DOHH2 (cell line): ENCODE measurements at regions not wholly inside any gene's neighbourhood (a gene's known extent, or its start where the extent isn't known, plus 50 kb on each side); places are given as distances from the start of the nearest gene placed in this dataset.
"Not testable (repeated sequence)": the region's sequence is repeated elsewhere in the genome, so short reads cannot be mapped to it uniquely, and the experiment has no call there.

ENCODE experiments used
- H3F3A ChIP-seq: fragments of 200-600 bp; sonication (generic), shearing (Covaris generic); 2 replicates; pipeline ENCODE4 v1.6.0; 2016; ENCODE audit warnings: antibody characterized with exemption, mild to moderate bottlenecking; ENCODE audit not compliant: control insufficient read depth, insufficient read depth
- H3K27ac ChIP-seq: fragments of 200-600 bp; sonication (generic); 2 replicates; pipeline ENCODE4 v1.5.1; 2014; ENCODE audit warnings: low read depth, mild to moderate bottlenecking, low read length, moderate library complexity
- H3K27me3 ChIP-seq: fragments of 200-600 bp; sonication (generic); 2 replicates; pipeline ENCODE4 v1.6.1; 2014; ENCODE audit warnings: mild to moderate bottlenecking, low read length, mixed read lengths; ENCODE audit not compliant: control insufficient read depth
- H3K36me3 ChIP-seq: fragments of 200-600 bp; sonication (generic); 2 replicates; pipeline ENCODE4 v1.6.1; 2014; ENCODE audit warnings: mild to moderate bottlenecking, low read length, moderate library complexity, mixed read lengths; ENCODE audit not compliant: control insufficient read depth
- H3K4me1 ChIP-seq: fragments of 200-600 bp; sonication (generic); 2 replicates; pipeline ENCODE4 v1.6.1; 2014; ENCODE audit warnings: mild to moderate bottlenecking, low read length, mixed read lengths; ENCODE audit not compliant: control insufficient read depth
- H3K4me2 ChIP-seq: fragments of 200-600 bp; sonication (generic); 2 replicates; pipeline ENCODE4 v1.6.0; 2014; ENCODE audit warnings: mild to moderate bottlenecking, low read length, moderate library complexity
- H3K4me3 ChIP-seq: fragments of 200-600 bp; sonication (generic); 2 replicates; pipeline ENCODE4 v1.5.1; 2014; ENCODE audit warnings: mild to moderate bottlenecking, low read length, mixed read lengths
- H3K79me2 ChIP-seq: fragments of 200-600 bp; sonication (generic); 2 replicates; pipeline ENCODE4 v1.6.1; 2014; ENCODE audit warnings: mild to moderate bottlenecking, low read length, mixed read lengths; ENCODE audit not compliant: control insufficient read depth
- H3K9me2 ChIP-seq: fragments of 200-600 bp; sonication (generic); replicated peaks from 2 replicates; pipeline ENCODE4 v1.6.1; 2014; ENCODE audit warnings: mild to moderate bottlenecking, low read length, mixed read lengths; ENCODE audit not compliant: control insufficient read depth
- H3K9me3 ChIP-seq: fragments of 200-600 bp; sonication (generic); 2 replicates; pipeline ENCODE4 v1.6.1; 2014; ENCODE audit warnings: antibody characterized with exemption, low read length, mixed read lengths; ENCODE audit not compliant: control insufficient read depth, insufficient read depth
- H4K20me1 ChIP-seq: fragments of 200-600 bp; sonication (generic); 2 replicates; pipeline ENCODE4 v1.6.0; 2014; ENCODE audit warnings: low read depth, mild to moderate bottlenecking, antibody characterized with exemption, low read length, moderate library complexity; ENCODE audit not compliant: control insufficient read depth, insufficient read depth
- EZH2phosphoT487 ChIP-seq: fragments of 200-600 bp; sonication (generic); IDR thresholded peaks from 2 replicates; pipeline ENCODE4 v1.6.1; 2017; ENCODE audit warnings: borderline replicate concordance, mild to moderate bottlenecking, antibody characterized with exemption, low read length, moderate library complexity, mixed read lengths
- TF ChIP-seq, protein P1 (sequence below): fragments of 200-600 bp; sonication (generic); IDR thresholded peaks from one replicate; pipeline ENCODE4 v1.5.1; 2014; ENCODE audit warnings: antibody characterized with exemption, mild to moderate bottlenecking, low read depth, low read length; ENCODE audit not compliant: poor library complexity, severe bottlenecking

DNA sequence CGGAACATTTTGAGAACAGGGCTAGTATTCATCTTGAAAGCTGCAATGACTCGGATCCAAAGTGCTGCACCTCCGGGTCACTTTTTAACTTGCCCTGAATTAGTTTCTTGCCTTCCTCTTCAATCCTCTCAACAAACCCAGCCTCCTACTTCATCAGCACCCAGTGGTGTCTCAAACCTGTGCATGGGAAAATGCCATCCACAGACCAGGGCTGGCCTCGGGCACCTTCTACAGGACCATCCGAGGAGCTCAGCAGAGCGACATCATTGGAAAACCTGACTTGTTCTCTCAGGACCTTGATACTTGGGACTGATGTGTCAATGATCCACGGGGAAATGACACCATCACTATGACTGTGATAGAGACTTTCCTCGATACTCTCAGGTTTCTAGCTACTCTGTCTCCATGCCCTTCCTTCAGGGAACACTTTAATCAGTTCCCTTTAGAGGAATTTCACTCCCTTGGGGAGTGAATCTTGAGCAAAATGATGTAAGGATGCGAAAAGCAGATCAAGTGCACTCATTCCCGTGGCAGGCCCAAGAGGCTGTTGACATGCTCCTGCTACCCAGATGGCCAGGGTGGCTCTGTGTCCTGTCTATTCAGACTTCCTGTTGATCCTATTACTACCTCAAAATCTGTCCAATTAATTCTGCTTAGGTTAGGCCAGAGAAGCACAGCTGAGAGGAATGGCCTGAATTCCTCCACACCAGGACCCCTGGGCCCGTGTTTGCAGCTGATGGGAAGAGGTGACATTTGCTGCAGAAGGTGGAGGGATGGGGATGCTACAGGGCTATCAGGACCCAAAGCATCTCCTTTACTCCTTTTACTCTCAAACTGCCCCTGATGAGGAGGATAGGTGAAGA is 96.5 kb upstream of the SLC25A48 start:
- Histone ChIP-seq H3K27me3 (no peaks in the 10 kb centered on the region), H3K79me2 (no peaks in the 10 kb centered on the region), H3K4me3 (no peak overlapping the region), H3K9me3 (no peaks in the 10 kb centered on the region), H3K4me1 (no peaks in the 10 kb centered on the region), H3K9me2 (no peaks in the 10 kb centered on the region), H3K4me2 (no peak overlapping the region), H3K36me3 (no peaks in the 10 kb centered on the region), H4K20me1 (no peaks in the 10 kb centered on the region), H3K27ac (no peak overlapping the region), H3F3A (no peaks in the 10 kb centered on the region)
- TF ChIP-seq EZH2phosphoT487: no peak
- TF ChIP-seq, protein P1, sequence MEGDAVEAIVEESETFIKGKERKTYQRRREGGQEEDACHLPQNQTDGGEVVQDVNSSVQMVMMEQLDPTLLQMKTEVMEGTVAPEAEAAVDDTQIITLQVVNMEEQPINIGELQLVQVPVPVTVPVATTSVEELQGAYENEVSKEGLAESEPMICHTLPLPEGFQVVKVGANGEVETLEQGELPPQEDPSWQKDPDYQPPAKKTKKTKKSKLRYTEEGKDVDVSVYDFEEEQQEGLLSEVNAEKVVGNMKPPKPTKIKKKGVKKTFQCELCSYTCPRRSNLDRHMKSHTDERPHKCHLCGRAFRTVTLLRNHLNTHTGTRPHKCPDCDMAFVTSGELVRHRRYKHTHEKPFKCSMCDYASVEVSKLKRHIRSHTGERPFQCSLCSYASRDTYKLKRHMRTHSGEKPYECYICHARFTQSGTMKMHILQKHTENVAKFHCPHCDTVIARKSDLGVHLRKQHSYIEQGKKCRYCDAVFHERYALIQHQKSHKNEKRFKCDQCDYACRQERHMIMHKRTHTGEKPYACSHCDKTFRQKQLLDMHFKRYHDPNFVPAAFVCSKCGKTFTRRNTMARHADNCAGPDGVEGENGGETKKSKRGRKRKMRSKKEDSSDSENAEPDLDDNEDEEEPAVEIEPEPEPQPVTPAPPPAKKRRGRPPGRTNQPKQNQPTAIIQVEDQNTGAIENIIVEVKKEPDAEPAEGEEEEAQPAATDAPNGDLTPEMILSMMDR: no peak

DNA sequence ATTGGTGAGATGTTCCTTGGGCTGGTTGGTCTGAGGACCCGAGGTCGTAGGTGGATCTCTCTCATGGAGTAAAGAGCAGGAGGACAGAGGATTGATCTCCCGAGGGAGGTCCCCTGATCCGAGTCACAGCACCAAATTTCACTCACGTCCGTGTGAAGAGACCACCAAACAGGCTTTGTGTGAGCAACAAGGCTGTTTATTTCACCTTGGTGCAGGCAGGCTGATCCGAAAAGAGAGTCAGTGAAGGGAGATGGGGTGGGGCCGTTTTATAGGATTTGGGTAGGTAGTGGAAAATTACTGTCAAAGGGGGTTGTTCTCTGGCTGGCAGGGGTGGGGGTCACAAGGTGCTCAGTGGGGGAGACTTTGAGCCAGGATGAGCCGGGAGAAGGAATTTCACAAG is 97.5 kb upstream of the SLC25A48 start:
- H4K20me1 ChIP-seq, H3K4me1 ChIP-seq, H3K4me2 ChIP-seq, H3K4me3 ChIP-seq, H3K9me2 ChIP-seq, H3K27me3 ChIP-seq, H3K27ac ChIP-seq, H3K36me3 ChIP-seq, H3F3A ChIP-seq, H3K79me2 ChIP-seq, H3K9me3 ChIP-seq: not testable (repeated sequence)

DNA sequence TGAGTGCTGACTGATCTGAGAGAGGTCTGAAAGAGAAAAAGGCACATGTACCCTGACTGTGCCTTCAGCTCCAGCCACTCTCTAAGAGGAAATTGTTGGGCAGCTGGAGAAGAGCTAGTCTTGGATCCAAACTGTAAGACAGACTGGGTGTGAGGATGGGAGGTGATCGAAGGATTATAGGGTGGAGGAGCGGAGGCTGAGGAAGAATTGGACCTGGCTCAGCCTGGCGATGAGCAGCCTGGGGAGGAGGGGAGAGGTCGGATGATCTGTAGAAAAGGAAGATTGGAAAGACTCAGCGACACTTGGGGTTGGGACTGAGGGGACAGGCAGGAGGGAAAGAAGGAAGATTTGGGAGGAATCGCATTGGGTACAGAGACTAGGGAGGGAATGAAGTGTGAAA is 98.6 kb upstream of the SLC25A48 start:
- Histone ChIP-seq H3K4me1 (no peaks in the 10 kb centered on the region), H3K27ac (no peak overlapping the region), H3K4me2 (no peak overlapping the region), H3K27me3 (no peaks in the 10 kb centered on the region), H3K9me3 (no peaks in the 10 kb centered on the region), H3K79me2 (no peaks in the 10 kb centered on the region), H3K9me2 (no peaks in the 10 kb centered on the region), H3K36me3 (no peaks in the 10 kb centered on the region), H3K4me3 (no peak overlapping the region), H3F3A (no peaks in the 10 kb centered on the region), H4K20me1 (no peaks in the 10 kb centered on the region)
- TF ChIP-seq, protein P1: no peak
- TF ChIP-seq EZH2phosphoT487: no peak

DNA sequence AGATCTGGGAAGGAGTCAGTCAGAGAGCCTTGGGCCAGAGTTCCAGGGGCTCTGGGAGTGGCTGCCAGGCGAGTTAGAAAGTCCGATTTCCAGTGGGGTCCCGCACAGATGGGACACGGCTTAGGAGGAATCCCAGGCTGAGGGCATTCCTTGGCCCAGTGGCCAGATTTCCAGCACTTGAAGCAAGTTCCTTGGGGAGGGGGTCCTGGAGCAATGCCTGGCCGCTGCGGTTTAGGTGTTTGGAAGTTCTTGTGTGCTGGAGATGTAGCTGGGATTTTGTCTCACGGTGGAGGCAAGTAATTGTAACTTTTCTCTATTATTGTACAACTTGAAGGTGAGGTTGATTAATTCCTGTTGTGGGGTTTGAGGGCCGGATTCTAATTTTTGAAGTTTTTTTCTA is 99.5 kb upstream of the SLC25A48 start:
- not testable (repeated sequence) for H3K9me3 ChIP-seq, H3K36me3 ChIP-seq, H3K4me2 ChIP-seq, H3K4me1 ChIP-seq, H3F3A ChIP-seq, H3K4me3 ChIP-seq, H3K27me3 ChIP-seq, H3K79me2 ChIP-seq, H4K20me1 ChIP-seq, H3K9me2 ChIP-seq, H3K27ac ChIP-seq

DNA sequence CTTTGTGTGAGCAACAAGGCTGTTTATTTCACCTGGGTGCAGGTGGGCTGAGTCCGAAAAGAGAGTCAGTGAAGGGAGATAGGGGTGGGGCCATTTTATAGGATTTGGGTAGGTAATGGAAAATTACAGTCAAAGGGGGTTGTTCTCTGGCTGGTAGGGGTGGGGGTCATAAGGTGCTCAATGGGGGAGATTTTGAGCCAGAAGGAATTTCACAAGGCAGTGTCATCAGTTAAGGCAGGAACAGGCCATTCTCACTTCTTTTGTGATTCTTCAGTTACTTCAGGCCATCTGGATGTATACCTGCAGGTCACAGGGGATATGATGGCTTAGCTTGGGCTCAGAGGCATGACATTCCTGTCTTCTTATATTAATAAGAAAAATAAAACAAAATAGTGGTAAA is 103.4 kb upstream of the SLC25A48 start:
- not testable (repeated sequence) for H3K4me1 ChIP-seq, H3K4me3 ChIP-seq, H3K36me3 ChIP-seq, H4K20me1 ChIP-seq, H3K9me2 ChIP-seq, H3K27ac ChIP-seq, H3K4me2 ChIP-seq, H3F3A ChIP-seq, H3K9me3 ChIP-seq, H3K79me2 ChIP-seq, H3K27me3 ChIP-seq

DNA sequence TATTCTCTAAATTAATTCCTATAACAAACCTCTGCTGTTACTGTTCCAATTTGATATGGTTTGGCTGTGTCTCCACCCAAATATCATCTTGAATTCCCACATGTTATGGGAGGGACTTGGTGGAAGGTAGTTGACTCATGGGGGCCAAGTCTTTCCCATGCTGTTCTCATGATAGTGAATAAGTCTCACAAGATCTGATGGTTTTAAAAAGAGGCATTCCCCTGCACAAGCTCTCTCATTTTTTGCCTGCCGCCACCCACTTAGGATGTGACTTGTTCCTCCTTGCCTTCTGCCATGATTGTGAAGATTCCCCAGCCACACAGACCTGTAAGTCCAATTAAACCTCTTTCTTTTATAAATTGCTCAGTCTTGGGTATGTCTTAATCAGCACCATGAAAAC is 104.3 kb upstream of the SLC25A48 start:
- H3K4me2 ChIP-seq, H3K79me2 ChIP-seq, H3K36me3 ChIP-seq, H3F3A ChIP-seq, H3K27me3 ChIP-seq, H3K27ac ChIP-seq, H3K4me3 ChIP-seq, H3K9me3 ChIP-seq, H4K20me1 ChIP-seq, H3K9me2 ChIP-seq, H3K4me1 ChIP-seq: not testable (repeated sequence)
